HFF-Myc (cell line): ENCODE measurements at regions not wholly inside any gene's neighbourhood (a gene's known extent, or its start where the extent isn't known, plus 50 kb on each side); places are given as distances from the start of the nearest gene placed in this dataset.
A peak's percentile ranks its signal among the peaks of the same experiment; 100 is the strongest.

Experiments used
- DNase-seq: peaks from one replicate; pipeline ENCODE4 v3.0.0-alpha.2; 2011; ENCODE audit warnings: low read depth; ENCODE audit errors: extremely low read depth
- H3K4me3 ChIP-seq: replicated peaks from 2 replicates; pipeline ENCODE4 v1.5.1; 2011; ENCODE audit warnings: low read depth, mild to moderate bottlenecking, control low read depth, low read length
- TF ChIP-seq, protein P1 (sequence below): IDR thresholded peaks from 2 replicates; pipeline ENCODE4 v1.5.1; 2012; ENCODE audit warnings: mild to moderate bottlenecking, low read depth, low read length, control low read depth; ENCODE audit errors: missing control alignments

DNA sequence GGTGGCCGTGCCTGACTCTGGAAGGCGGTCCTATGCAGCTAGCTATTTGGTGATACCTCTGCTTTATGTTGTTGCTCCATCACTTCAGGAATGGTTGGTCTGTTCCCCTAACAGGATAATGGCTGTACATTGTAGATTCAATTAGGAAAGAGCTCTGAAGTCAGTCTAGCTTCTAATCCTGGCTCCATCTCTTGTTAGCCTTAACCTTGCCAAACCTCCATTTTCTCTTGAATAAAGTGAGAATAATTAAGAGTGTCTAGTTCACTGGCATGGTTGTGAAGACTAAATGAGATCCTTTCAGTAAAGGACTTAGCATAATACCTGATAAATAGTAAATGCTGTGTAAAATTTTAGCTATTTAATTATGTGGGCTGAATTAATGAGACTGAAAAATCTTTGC is 262.5 kb upstream of the ARHGAP20 start:
- no peak overlapping the region for H3K4me3 ChIP-seq
- DNase-seq, result no peak
- TF ChIP-seq, protein P1, sequence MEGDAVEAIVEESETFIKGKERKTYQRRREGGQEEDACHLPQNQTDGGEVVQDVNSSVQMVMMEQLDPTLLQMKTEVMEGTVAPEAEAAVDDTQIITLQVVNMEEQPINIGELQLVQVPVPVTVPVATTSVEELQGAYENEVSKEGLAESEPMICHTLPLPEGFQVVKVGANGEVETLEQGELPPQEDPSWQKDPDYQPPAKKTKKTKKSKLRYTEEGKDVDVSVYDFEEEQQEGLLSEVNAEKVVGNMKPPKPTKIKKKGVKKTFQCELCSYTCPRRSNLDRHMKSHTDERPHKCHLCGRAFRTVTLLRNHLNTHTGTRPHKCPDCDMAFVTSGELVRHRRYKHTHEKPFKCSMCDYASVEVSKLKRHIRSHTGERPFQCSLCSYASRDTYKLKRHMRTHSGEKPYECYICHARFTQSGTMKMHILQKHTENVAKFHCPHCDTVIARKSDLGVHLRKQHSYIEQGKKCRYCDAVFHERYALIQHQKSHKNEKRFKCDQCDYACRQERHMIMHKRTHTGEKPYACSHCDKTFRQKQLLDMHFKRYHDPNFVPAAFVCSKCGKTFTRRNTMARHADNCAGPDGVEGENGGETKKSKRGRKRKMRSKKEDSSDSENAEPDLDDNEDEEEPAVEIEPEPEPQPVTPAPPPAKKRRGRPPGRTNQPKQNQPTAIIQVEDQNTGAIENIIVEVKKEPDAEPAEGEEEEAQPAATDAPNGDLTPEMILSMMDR, result no peak

DNA sequence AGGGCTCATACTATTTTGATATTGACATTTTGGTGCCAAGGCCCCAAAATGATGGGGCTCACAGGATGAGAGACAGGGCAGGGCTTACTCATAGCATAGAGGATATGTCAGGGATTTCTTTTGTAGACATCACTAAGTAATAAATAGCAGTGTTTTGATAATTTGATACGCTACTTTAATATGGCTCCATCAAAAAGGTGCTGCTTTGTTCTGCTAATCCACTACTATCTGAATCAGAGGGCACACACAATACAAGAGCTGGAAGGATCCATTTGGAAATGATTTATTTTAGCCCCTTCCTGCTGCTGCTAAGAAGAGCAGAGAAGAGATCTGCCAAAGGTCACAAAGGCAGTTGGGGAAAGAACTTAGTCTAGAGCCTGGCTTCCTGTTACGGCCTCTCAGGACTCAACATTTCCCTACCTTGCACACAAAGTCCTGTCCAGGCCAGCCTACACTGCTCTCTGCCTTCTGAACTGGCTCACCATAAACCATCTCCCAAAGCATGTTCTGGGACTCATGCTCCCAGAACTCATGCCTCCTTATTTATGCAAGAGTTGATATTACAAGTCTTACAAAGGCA is 261.3 kb upstream of the ARHGAP20 start:
- no peak for DNase-seq

DNA sequence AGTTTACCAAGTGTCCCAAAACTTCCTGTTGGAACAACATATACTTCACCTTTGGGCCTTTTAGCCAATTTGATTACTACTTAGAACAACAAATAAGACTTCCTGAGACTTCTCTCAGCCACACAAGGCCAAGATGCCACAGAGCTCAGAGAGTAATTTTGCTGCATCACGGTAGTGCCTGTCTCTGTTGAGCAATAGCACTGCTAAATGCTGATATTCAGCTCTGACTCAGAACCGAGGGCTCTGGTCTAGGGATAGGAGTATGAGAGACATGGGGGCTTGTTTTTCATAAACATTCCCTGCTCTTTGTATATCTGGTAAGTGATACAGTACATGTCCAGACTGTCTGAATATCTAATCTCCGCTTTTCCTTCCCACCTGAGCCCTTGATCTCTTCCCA is 260.4 kb upstream of the ARHGAP20 start:
- peak; percentile 11 for DNase-seq
- TF ChIP-seq, protein P1, result no peak
- H3K4me3 ChIP-seq, result no peak overlapping the region

More for the DNA sequence above, 261.3 kb upstream of the ARHGAP20 start:
- TF ChIP-seq, protein P1, result no peak
- no peak overlapping the region for H3K4me3 ChIP-seq

DNA sequence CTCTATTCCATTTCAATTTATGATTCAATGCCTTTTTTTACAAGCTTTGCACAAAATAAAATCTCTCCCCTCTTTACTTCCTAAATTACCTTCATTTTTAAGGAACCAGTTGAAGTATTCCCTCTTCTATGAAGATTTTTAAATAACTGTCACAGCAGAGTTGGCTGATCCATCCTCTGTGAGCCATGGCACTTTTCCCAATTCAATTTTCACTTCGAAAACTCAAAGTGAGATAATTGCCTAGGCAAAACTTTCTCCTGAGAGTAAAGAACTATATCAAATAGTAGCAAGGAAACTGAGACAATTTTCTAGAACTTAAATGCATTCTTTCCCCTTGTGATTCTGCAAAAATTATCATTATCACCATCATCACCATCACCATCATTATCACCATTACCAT is 259.9 kb upstream of the ARHGAP20 start:
- TF ChIP-seq, protein P1, result no peak
- H3K4me3 ChIP-seq, result no peak overlapping the region
- no peak for DNase-seq

DNA sequence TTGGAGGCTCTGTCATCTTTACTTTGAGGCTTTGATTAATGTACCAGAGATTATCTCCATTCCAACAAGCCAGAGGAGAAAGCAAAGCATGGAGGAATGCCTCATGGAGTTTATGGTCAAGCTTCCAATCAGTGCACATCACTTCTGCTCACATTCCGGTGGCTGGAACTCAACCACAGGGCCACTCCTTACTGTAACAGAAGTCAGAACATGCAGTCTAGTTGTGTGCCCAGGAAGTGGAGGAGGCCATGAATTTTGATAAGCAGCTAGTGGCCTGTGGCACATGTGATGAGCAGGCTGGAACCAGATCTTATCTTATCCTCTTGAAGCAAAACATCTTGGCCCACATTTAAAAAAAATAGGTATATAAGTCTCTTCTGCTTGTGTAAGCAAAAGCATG is 258.9 kb upstream of the ARHGAP20 start:
- H3K4me3 ChIP-seq, result no peak overlapping the region
- DNase-seq, result peak; percentile 17
- TF ChIP-seq, protein P1, result no peak

DNA sequence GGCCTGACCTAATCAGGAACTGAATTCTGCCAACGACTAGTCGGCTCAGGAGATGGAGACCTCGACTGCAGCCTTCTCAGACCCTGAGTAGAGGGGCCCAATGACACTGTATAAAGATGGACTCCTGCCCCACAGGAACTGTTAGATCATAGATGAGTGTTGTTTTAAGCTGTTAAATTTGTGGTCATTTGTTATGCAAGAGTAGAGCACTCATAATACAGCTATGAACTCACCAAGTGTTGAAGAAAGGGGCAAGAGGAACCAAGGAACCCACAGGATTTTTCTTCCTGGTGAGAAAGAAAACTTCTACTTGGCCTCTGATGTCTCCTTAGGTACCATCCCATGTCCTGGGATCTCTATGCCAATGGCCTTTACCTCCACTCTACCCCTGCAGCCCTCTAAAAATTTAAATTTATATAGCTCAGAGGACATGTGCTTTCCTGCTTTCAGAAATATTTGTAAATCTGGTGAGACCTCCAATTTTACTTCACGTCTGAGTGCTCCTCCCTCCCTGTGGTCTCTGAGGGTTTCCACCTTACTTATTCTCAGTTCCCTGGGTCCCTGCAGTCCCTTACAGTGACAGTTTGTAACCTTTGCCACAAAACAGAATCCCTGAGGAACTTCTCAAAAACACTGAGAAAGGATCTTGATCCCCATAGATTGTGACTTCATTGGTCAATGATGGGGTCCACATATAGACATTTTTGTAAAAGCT is 256.3 kb upstream of the ARHGAP20 start:
- no peak for DNase-seq
- TF ChIP-seq, protein P1, result no peak
- no peak overlapping the region for H3K4me3 ChIP-seq

DNA sequence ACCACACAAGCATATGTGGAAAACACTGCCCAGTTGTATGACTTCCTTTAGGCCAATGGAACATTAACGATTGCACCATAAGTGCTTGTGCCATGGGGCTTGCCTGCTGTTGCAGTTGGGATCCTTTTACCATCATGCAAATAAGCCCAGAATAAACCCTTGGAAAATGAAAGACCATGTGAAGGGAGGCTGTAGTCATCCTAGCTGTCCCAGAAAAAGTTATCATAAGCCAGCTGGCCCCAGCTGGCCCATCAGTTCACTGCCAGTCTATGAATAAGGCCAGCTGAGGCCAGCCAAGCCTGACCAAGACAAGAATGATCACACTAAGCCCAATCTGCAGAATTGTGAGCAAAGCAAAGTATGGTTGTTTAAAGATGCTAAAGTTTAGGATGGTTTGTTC is 253.9 kb upstream of the ARHGAP20 start:
- no peak overlapping the region for H3K4me3 ChIP-seq
- TF ChIP-seq, protein P1, result no peak
- DNase-seq, result no peak
